WTC11 (cell line): ENCODE measurements at regions not wholly inside any gene's neighbourhood (a gene's known extent, or its start where the extent isn't known, plus 50 kb on each side); places are given as distances from the start of the nearest gene placed in this dataset.
"Not testable (repeated sequence)": the region's sequence is repeated elsewhere in the genome, so short reads cannot be mapped to it uniquely, and the experiment has no call there.

ENCODE experiments used
- ATAC-seq: fragments of 200-7000 bp; cut with Tn5 transposase; 2 replicates; pipeline ENCODE4 v1.10.0; 2021; ENCODE audit warnings: mild to moderate bottlenecking, moderate library complexity
- CTCF ChIA-PET: fragments of 300-600 bp; sonication (Branson Sonifier 250); formaldehyde crosslinking; loops from one replicate; lab custom pipeline; 2021; ENCODE audit warnings: antibody characterized with exemption; lab: Charles Lee
- POLR2A ChIA-PET: fragments of 350-600 bp; sonication (Branson Sonifier 250); formaldehyde crosslinking; loops from one replicate; lab custom pipeline; 2021; ENCODE audit warnings: antibody characterized with exemption; lab: Charles Lee
- DNase-seq: peaks from one replicate; pipeline ENCODE4 v3.0.0; 2021; ENCODE audit warnings: low spot score
- H3K27ac Mint-ChIP-seq: 2 replicates; pipeline ENCODE4 v1.8.0; 2021; ENCODE audit warnings: mixed read lengths
- H3K27me3 Mint-ChIP-seq: 2 replicates; pipeline ENCODE4 v1.8.0; 2021; ENCODE audit warnings: low read depth, mild to moderate bottlenecking, moderate library complexity, mixed read lengths
- H3K36me3 Mint-ChIP-seq: 2 replicates; pipeline ENCODE4 v1.8.0; 2021; ENCODE audit warnings: mixed read lengths
- H3K4me1 Mint-ChIP-seq: 2 replicates; pipeline ENCODE4 v1.8.0; 2022; ENCODE audit warnings: mixed read lengths
- H3K4me3 Mint-ChIP-seq: 2 replicates; pipeline ENCODE4 v1.8.0; 2021; ENCODE audit warnings: mild to moderate bottlenecking, moderate library complexity, mixed read lengths
- H3K9me3 Mint-ChIP-seq: 2 replicates; pipeline ENCODE4 v1.8.0; 2021; ENCODE audit warnings: mixed read lengths
- AFF4 ChIP-seq: sonication (generic); formaldehyde crosslinking; IDR thresholded peaks from 2 replicates; pipeline ENCODE4 v1.8.1; 2023; ENCODE audit warnings: mild to moderate bottlenecking, missing genetic modification reagents, borderline replicate concordance
- ATF2 ChIP-seq: sonication (generic); formaldehyde crosslinking; IDR thresholded peaks from 2 replicates; pipeline ENCODE4 v1.8.1; 2022; ENCODE audit warnings: low read depth, missing genetic modification reagents, borderline replicate concordance
- ATF6 ChIP-seq: sonication (generic); formaldehyde crosslinking; IDR thresholded peaks from 2 replicates; pipeline ENCODE4 v1.8.1; 2023; ENCODE audit warnings: mild to moderate bottlenecking, missing genetic modification reagents
- CREM ChIP-seq: sonication (generic); formaldehyde crosslinking; IDR thresholded peaks from 2 replicates; pipeline ENCODE4 v1.8.1; 2022; ENCODE audit warnings: mild to moderate bottlenecking, missing genetic modification reagents, moderate library complexity
- ELF4 ChIP-seq: sonication (generic); formaldehyde crosslinking; IDR thresholded peaks from 2 replicates; pipeline ENCODE4 v1.8.1; 2022; ENCODE audit warnings: low read depth, mild to moderate bottlenecking, moderate library complexity, missing genetic modification reagents
- FOXP1 ChIP-seq: sonication (generic); formaldehyde crosslinking; IDR thresholded peaks from 2 replicates; pipeline ENCODE4 v1.8.0; 2022; ENCODE audit warnings: missing genetic modification reagents, mild to moderate bottlenecking, moderate library complexity, borderline replicate concordance
- GABPB1 ChIP-seq: sonication (generic); formaldehyde crosslinking; IDR thresholded peaks from 2 replicates; pipeline ENCODE4 v1.8.1; 2023; ENCODE audit warnings: mild to moderate bottlenecking, missing genetic modification reagents
- HMGA2 ChIP-seq: fragments of 250-450 bp; sonication (Bioruptor Pico); IDR thresholded peaks from 2 replicates; pipeline ENCODE4 v1.4.0; 2021; ENCODE audit warnings: mild to moderate bottlenecking, moderate library complexity
- HMGXB4 ChIP-seq: sonication (generic); formaldehyde crosslinking; IDR thresholded peaks from 2 replicates; pipeline ENCODE4 v1.8.1; 2023; ENCODE audit warnings: mild to moderate bottlenecking, moderate library complexity, missing genetic modification reagents
- RELA ChIP-seq: sonication (generic); formaldehyde crosslinking; IDR thresholded peaks from 2 replicates; pipeline ENCODE4 v1.8.1; 2022; ENCODE audit warnings: missing genetic modification reagents, mild to moderate bottlenecking, borderline replicate concordance
- SMAD3 ChIP-seq: sonication (generic); formaldehyde crosslinking; IDR thresholded peaks from 2 replicates; pipeline ENCODE4 v1.8.0; 2022; ENCODE audit warnings: missing genetic modification reagents, mild to moderate bottlenecking, borderline replicate concordance
- SMAD4 ChIP-seq: sonication (generic); formaldehyde crosslinking; IDR thresholded peaks from 2 replicates; pipeline ENCODE4 v1.8.0; 2022; ENCODE audit warnings: mild to moderate bottlenecking, missing genetic modification reagents
- SP1 ChIP-seq: sonication (generic); formaldehyde crosslinking; conservative IDR thresholded peaks from 2 replicates; pipeline ENCODE4 v1.8.1; 2022; ENCODE audit warnings: missing genetic modification reagents
- TEAD1 ChIP-seq: sonication (generic); formaldehyde crosslinking; IDR thresholded peaks from 2 replicates; pipeline ENCODE4 v1.8.0; 2022; ENCODE audit warnings: mild to moderate bottlenecking, missing genetic modification reagents
- ZMAT4 ChIP-seq: fragments of 250-450 bp; sonication (Bioruptor Pico); IDR thresholded peaks from 2 replicates; pipeline ENCODE4 v1.9.0; 2021; ENCODE audit warnings: mild to moderate bottlenecking
- ZNF121 ChIP-seq: sonication (generic); formaldehyde crosslinking; IDR thresholded peaks from 2 replicates; pipeline ENCODE4 v1.8.0; 2023; ENCODE audit warnings: missing genetic modification reagents
- ZNF263 ChIP-seq: sonication (generic); formaldehyde crosslinking; IDR thresholded peaks from 2 replicates; pipeline ENCODE4 v1.8.1; 2022; ENCODE audit warnings: low read depth, mild to moderate bottlenecking, moderate library complexity, missing genetic modification reagents
- TF ChIP-seq, protein P1 (sequence below): sonication (generic); formaldehyde crosslinking; IDR thresholded peaks from 2 replicates; pipeline ENCODE4 v1.8.0; 2022; ENCODE audit warnings: mild to moderate bottlenecking, missing genetic modification reagents
- TF ChIP-seq, protein P2 (sequence below): sonication (generic); formaldehyde crosslinking; IDR thresholded peaks from 2 replicates; pipeline ENCODE4 v1.8.1; 2023; ENCODE audit warnings: mild to moderate bottlenecking, missing genetic modification reagents

DNA sequence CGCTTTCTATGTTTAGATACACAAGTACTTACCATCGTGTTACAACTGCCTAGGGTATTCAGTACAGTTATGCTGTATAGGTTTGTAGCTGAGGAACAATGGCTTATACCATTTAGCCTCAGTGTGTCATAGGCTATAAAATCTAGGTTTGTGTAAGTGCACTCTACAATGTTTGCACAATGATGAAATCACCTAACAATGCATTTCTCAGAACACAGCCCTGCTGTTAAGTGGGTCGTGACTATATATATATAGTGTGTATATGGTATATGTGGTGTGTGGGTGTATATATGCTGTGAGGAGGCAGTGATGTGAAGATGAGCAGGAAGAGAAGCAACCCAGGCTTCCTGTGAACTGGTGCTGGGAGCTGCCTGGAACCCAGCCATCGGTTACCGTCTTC is 65.6 kb upstream of the MKI67 start:
- H3K27ac Mint-ChIP-seq: no peak overlapping the region
- TF ChIP-seq HMGA2 (CRISPR knock-in tag) (no peak), ZMAT4 (CRISPR knock-in tag) (no peak), SMAD4 (CRISPR knock-in tag) (no peak), ATF6 (CRISPR knock-in tag) (no peak), ZNF121 (no peak), ELF4 (CRISPR knock-in tag) (no peak), CREM (CRISPR knock-in tag) (no peak)
- TF ChIP-seq, protein P1, sequence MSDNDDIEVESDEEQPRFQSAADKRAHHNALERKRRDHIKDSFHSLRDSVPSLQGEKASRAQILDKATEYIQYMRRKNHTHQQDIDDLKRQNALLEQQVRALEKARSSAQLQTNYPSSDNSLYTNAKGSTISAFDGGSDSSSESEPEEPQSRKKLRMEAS: no peak
- TF ChIP-seq, protein P2, sequence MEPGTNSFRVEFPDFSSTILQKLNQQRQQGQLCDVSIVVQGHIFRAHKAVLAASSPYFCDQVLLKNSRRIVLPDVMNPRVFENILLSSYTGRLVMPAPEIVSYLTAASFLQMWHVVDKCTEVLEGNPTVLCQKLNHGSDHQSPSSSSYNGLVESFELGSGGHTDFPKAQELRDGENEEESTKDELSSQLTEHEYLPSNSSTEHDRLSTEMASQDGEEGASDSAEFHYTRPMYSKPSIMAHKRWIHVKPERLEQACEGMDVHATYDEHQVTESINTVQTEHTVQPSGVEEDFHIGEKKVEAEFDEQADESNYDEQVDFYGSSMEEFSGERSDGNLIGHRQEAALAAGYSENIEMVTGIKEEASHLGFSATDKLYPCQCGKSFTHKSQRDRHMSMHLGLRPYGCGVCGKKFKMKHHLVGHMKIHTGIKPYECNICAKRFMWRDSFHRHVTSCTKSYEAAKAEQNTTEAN (CRISPR knock-in tag): no peak
- ChIA-PET POLR2A (no interaction called here), CTCF (interaction anchor here (1.5 kb wide), 1 partner anchor 13 kb away, joined by 5 read pairs; no protein-coding TSS in a partner anchor)
- peaks cover 3% of the 10 kb centered on the region for H3K27me3 Mint-ChIP-seq
- H3K4me1 Mint-ChIP-seq: peaks cover 19% of the 10 kb centered on the region
- H3K4me3 Mint-ChIP-seq: no peak overlapping the region
- no peaks in the 10 kb centered on the region for H3K9me3 Mint-ChIP-seq
- DNase-seq (no peak), ATAC-seq (no peak)
- no peaks in the 10 kb centered on the region for H3K36me3 Mint-ChIP-seq

GRCh38 chr10:128201826-128202225 is 75.6 kb upstream of the MKI67 start:
- Mint-ChIP-seq H3K27me3 (peaks cover 20% of the 10 kb centered on the region), H3K9me3 (peaks cover 42% of the 10 kb centered on the region), H3K36me3 (peaks cover 36% of the 10 kb centered on the region)
- POLR2A ChIA-PET, H3K4me3 Mint-ChIP-seq, H3K27ac Mint-ChIP-seq, H3K4me1 Mint-ChIP-seq: not testable (repeated sequence)
- TF ChIP-seq SP1 (peak; percentile 51; the same call in 1 of the 2 replicates), TEAD1 (peak; percentile 56; the same call in 1 of the 2 replicates)
- CTCF ChIA-PET: interaction anchor here (2.0 kb wide), 1 partner anchor 10 kb away, joined by 12 read pairs; no protein-coding TSS in a partner anchor
- DNase-seq (peak; percentile 33), ATAC-seq (peak; percentile 82)

- H3K27ac Mint-ChIP-seq: no peak overlapping the region
- ATAC-seq: no peak
- peaks cover 36% of the 10 kb centered on the region for H3K36me3 Mint-ChIP-seq
- H3K27me3 Mint-ChIP-seq: peaks cover 20% of the 10 kb centered on the region
- DNase-seq: no peak
- no peak overlapping the region for H3K4me3 Mint-ChIP-seq
- peaks cover 7% of the 10 kb centered on the region for H3K4me1 Mint-ChIP-seq
- TF ChIP-seq SP1 (no peak), ZNF263 (CRISPR knock-in tag) (no peak), FOXP1 (CRISPR knock-in tag) (no peak), GABPB1 (no peak), HMGXB4 (CRISPR knock-in tag) (no peak), AFF4 (CRISPR knock-in tag) (no peak), RELA (no peak), SMAD3 (CRISPR knock-in tag) (no peak), ELF4 (CRISPR knock-in tag) (no peak), ATF2 (CRISPR knock-in tag) (no peak)
- TF ChIP-seq, protein P1: no peak
- CTCF ChIA-PET: no interaction called here
- POLR2A ChIA-PET: no interaction called here
- H3K9me3 Mint-ChIP-seq: peaks cover 42% of the 10 kb centered on the region
Measured at GRCh38 chr10:128203028-128203427, 76.8 kb upstream of the MKI67 start.

DNA sequence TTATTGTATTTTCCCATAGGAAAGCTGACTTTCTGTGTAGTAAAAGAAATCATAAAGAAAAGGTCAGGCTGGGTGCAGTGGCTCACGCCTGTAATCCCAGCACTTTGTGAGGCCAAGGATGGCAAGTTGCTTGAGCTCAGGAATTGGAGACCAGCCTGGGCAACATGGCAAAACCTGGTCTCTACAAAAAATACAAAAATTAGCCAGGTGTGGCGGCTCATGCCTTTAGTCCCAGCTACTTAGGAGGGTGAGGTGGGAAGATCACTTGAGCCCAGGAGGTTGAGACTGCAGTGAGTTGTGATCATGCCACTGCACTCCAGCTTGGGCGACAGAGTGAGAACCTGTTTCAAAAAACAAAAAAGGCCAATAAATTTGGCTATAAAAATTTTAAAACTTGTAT is 79.4 kb upstream of the MKI67 start:
- Mint-ChIP-seq H3K36me3 (peaks cover 30% of the 10 kb centered on the region), H3K27me3 (peaks cover 19% of the 10 kb centered on the region), H3K4me1 (peaks cover 13% of the 10 kb centered on the region), H3K9me3 (peaks cover 30% of the 10 kb centered on the region)
- ATAC-seq, POLR2A ChIA-PET, H3K27ac Mint-ChIP-seq, H3K4me3 Mint-ChIP-seq, DNase-seq: not testable (repeated sequence)
- CTCF ChIA-PET: interaction anchor here (2.5 kb wide), 1 partner anchor 27 kb away, joined by 7 read pairs; no protein-coding TSS in a partner anchor
